Calu3 (cell line): ENCODE measurements at regions not wholly inside any gene's neighbourhood (a gene's known extent, or its start where the extent isn't known, plus 50 kb on each side); places are given as distances from the start of the nearest gene placed in this dataset.

Experiments
- BruUV-seq: library from RNA; stranded (reverse); fragments of 400-500 nt; replicated peaks from 2 replicates; lab custom pipeline; 2021; lab: Mats Ljungman, UMichigan
- CTCF ChIA-PET: fragments of 300-600 bp; sonication (Branson Sonifier 250); formaldehyde crosslinking; loops from one replicate; lab custom pipeline; 2022; ENCODE audit warnings: antibody characterized with exemption; lab: Charles Lee
- DNase-seq: peaks from one replicate; pipeline ENCODE4 v3.0.0; 2022
- H3K27ac Mint-ChIP-seq: one replicate; pipeline ENCODE4 v1.8.0; 2022; ENCODE audit warnings: mixed read lengths; ENCODE audit not compliant: unreplicated experiment
- H3K27me3 Mint-ChIP-seq: one replicate; pipeline ENCODE4 v1.8.0; 2022; ENCODE audit warnings: mixed read lengths; ENCODE audit not compliant: unreplicated experiment
- H3K36me3 Mint-ChIP-seq: one replicate; pipeline ENCODE4 v1.8.0; 2022; ENCODE audit warnings: mild to moderate bottlenecking, moderate library complexity, mixed read lengths; ENCODE audit not compliant: insufficient read depth, unreplicated experiment
- H3K4me1 Mint-ChIP-seq: one replicate; pipeline ENCODE4 v1.8.0; 2022; ENCODE audit warnings: mild to moderate bottlenecking, low read depth, mixed read lengths; ENCODE audit not compliant: unreplicated experiment
- H3K4me3 Mint-ChIP-seq: one replicate; pipeline ENCODE4 v1.8.0; 2022; ENCODE audit warnings: mild to moderate bottlenecking, low read depth, moderate library complexity, mixed read lengths; ENCODE audit not compliant: unreplicated experiment
- H3K9me3 Mint-ChIP-seq: one replicate; pipeline ENCODE4 v1.8.0; 2022; ENCODE audit warnings: low read depth, mixed read lengths; ENCODE audit not compliant: unreplicated experiment
- intact Hi-C: fragments of 100-400 bp; cut with micrococcal nuclease; formaldehyde crosslinking; loops from one replicate; pipeline ENCODE4 v1.10.0; 2022; ENCODE audit not compliant: unreplicated experiment
- TF ChIP-seq, protein P1 (sequence below): fragments of 200-600 bp; IDR thresholded peaks from one replicate; pipeline ENCODE4 v1.8.0; 2022; ENCODE audit warnings: antibody characterized with exemption; ENCODE audit not compliant: unreplicated experiment

DNA sequence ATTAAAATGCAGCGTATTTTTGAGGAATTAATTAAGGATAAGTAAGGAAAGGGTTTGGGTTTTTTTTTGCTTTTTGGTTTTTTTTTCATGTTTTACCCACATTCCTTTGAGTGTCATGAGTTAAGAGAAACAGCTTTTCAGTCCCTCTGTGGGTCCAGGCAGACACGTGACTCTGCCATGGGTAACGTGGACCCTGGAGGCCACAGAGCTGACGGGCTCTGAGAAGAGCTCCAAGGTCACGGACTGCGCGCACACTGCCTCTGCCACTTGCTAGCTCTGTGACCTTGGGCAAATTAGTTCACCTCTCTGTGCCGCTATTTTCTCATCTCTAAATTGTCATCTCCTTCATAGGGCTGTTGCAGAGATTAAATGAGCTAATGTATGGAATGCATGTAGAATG is 588.2 kb upstream of the CDH11 start:
- Mint-ChIP-seq H3K27ac (no peak overlapping the region), H3K27me3 (peaks cover 12% of the 10 kb centered on the region), H3K36me3 (no peaks in the 10 kb centered on the region), H3K4me1 (no peaks in the 10 kb centered on the region), H3K9me3 (peaks cover 3% of the 10 kb centered on the region), H3K4me3 (no peak overlapping the region)
- intact Hi-C loops = no loop called here
- DNase-seq = no peak
- TF ChIP-seq, protein P1, sequence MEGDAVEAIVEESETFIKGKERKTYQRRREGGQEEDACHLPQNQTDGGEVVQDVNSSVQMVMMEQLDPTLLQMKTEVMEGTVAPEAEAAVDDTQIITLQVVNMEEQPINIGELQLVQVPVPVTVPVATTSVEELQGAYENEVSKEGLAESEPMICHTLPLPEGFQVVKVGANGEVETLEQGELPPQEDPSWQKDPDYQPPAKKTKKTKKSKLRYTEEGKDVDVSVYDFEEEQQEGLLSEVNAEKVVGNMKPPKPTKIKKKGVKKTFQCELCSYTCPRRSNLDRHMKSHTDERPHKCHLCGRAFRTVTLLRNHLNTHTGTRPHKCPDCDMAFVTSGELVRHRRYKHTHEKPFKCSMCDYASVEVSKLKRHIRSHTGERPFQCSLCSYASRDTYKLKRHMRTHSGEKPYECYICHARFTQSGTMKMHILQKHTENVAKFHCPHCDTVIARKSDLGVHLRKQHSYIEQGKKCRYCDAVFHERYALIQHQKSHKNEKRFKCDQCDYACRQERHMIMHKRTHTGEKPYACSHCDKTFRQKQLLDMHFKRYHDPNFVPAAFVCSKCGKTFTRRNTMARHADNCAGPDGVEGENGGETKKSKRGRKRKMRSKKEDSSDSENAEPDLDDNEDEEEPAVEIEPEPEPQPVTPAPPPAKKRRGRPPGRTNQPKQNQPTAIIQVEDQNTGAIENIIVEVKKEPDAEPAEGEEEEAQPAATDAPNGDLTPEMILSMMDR = no peak
- BruUV-seq = no TSS peak
- CTCF ChIA-PET = no interaction called here

DNA sequence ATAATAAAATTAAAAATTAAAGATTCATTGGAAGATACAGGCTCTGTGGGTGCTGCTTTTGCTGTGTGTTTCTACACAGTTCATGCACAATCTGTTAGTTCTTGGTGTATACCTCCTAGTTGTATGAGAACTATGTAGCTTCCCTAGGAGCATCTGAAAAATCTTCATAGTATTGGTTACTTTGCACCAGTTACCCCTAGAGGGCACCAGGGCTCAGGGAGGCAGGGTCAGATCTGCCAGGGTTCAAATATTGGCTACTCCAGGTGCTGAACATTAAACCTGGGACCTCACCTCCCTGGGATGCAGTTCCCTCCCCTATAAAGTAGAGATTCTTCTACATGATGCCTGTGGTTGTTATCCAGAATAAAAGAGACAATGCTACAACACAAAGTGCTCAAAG is 583.0 kb upstream of the CDH11 start:
- Mint-ChIP-seq H3K36me3 (no peaks in the 10 kb centered on the region), H3K9me3 (peaks cover 8% of the 10 kb centered on the region), H3K27ac (no peak overlapping the region), H3K4me3 (no peak overlapping the region), H3K27me3 (no peaks in the 10 kb centered on the region), H3K4me1 (no peaks in the 10 kb centered on the region)
- TF ChIP-seq, protein P1 = no peak
- CTCF ChIA-PET = no interaction called here
- BruUV-seq = no TSS peak
- intact Hi-C loops = no loop called here
- DNase-seq = no peak

- Mint-ChIP-seq H3K27me3 (no peaks in the 10 kb centered on the region), H3K36me3 (no peaks in the 10 kb centered on the region), H3K27ac (no peak overlapping the region), H3K4me3 (no peak overlapping the region), H3K4me1 (no peaks in the 10 kb centered on the region), H3K9me3 (peaks cover 12% of the 10 kb centered on the region)
- BruUV-seq = no TSS peak
- TF ChIP-seq, protein P1 = no peak
- DNase-seq = no peak
- CTCF ChIA-PET = no interaction called here
- intact Hi-C loops = no loop called here
These were observed 581.0 kb upstream of the CDH11 start for GRCh38 chr16:65702707-65703402.

DNA sequence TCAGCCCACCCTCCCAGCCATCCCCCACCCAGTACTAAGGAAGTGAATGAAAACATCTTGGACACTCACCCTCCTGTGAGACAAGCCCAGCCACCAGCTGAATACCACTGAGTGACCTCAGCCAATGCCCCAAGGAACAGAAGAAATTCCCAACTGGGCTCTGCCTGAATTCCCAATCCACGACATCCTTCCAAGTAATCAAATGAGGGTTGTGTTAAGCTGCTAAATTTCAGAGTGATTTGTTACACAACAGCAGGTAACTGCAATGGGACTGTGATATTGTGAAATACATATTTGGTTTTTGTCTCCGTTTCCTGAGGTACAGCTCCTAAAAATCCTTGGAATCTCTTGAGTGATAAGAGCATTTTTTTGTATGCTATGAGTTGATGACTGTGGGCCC is 578.7 kb upstream of the CDH11 start:
- Mint-ChIP-seq H3K4me1 (no peaks in the 10 kb centered on the region), H3K27ac (no peak overlapping the region), H3K36me3 (no peaks in the 10 kb centered on the region), H3K9me3 (peaks cover 12% of the 10 kb centered on the region), H3K4me3 (no peak overlapping the region), H3K27me3 (no peaks in the 10 kb centered on the region)
- no TSS peak for BruUV-seq
- TF ChIP-seq, protein P1 = no peak
- intact Hi-C loops = no loop called here
- no peak for DNase-seq
- CTCF ChIA-PET = no interaction called here
